Glutamatergic neuron (in vitro differentiated cells): ENCODE measurements at regions not wholly inside any gene's neighbourhood (a gene's known extent, or its start where the extent isn't known, plus 50 kb on each side); places are given as distances from the start of the nearest gene placed in this dataset.

ENCODE experiments used
- DNase-seq: peaks from one replicate; pipeline ENCODE4 v3.0.0; 2022
- H3K27ac Mint-ChIP-seq: one replicate; pipeline ENCODE4 v1.8.0; 2020; ENCODE audit warnings: mild to moderate bottlenecking, mixed read lengths, inconsistent platforms; ENCODE audit not compliant: unreplicated experiment
- H3K27me3 Mint-ChIP-seq: one replicate; pipeline ENCODE4 v1.8.0; 2020; ENCODE audit warnings: mild to moderate bottlenecking, moderate library complexity, mixed read lengths, inconsistent platforms; ENCODE audit not compliant: unreplicated experiment
- H3K36me3 Mint-ChIP-seq: one replicate; pipeline ENCODE4 v1.8.0; 2020; ENCODE audit warnings: mild to moderate bottlenecking, mixed read lengths, inconsistent platforms; ENCODE audit not compliant: unreplicated experiment
- H3K4me1 Mint-ChIP-seq: one replicate; pipeline ENCODE4 v1.8.0; 2020; ENCODE audit warnings: mild to moderate bottlenecking, low read depth, mixed read lengths, inconsistent platforms; ENCODE audit not compliant: unreplicated experiment
- H3K4me3 Mint-ChIP-seq: one replicate; pipeline ENCODE4 v1.8.0; 2020; ENCODE audit warnings: mild to moderate bottlenecking, mixed read lengths, inconsistent platforms; ENCODE audit not compliant: unreplicated experiment
- H3K9me3 Mint-ChIP-seq: one replicate; pipeline ENCODE4 v1.8.0; 2020; ENCODE audit warnings: mild to moderate bottlenecking, moderate library complexity, mixed read lengths, inconsistent platforms; ENCODE audit not compliant: unreplicated experiment
- CTCF ChIP-seq: fragments of 200-600 bp; sonication (generic); IDR thresholded peaks from one replicate; pipeline ENCODE4 v1.5.0; 2021; ENCODE audit not compliant: partially characterized antibody, unreplicated experiment

- H3K4me1 Mint-ChIP-seq = no peaks in the 10 kb centered on the region
- H3K27ac Mint-ChIP-seq = no peak overlapping the region
- no peak overlapping the region for H3K4me3 Mint-ChIP-seq
- peaks cover 1% of the 10 kb centered on the region for H3K9me3 Mint-ChIP-seq
- no peak for DNase-seq
- H3K27me3 Mint-ChIP-seq = peaks cover 2% of the 10 kb centered on the region
- H3K36me3 Mint-ChIP-seq = no peaks in the 10 kb centered on the region
- no peak for TF ChIP-seq CTCF
Measured at GRCh38 chr10:88194041-88194887, 330.8 kb downstream of the PTEN start.

- no peaks in the 10 kb centered on the region for H3K4me1 Mint-ChIP-seq
- H3K4me3 Mint-ChIP-seq = no peak overlapping the region
- TF ChIP-seq CTCF = no peak
- H3K36me3 Mint-ChIP-seq = no peaks in the 10 kb centered on the region
- H3K27ac Mint-ChIP-seq = no peak overlapping the region
- no peak for DNase-seq
- peaks cover 1% of the 10 kb centered on the region for H3K9me3 Mint-ChIP-seq
- H3K27me3 Mint-ChIP-seq = peaks cover 2% of the 10 kb centered on the region
Measured at GRCh38 chr10:88194961-88195367, 331.5 kb downstream of the PTEN start.

DNA sequence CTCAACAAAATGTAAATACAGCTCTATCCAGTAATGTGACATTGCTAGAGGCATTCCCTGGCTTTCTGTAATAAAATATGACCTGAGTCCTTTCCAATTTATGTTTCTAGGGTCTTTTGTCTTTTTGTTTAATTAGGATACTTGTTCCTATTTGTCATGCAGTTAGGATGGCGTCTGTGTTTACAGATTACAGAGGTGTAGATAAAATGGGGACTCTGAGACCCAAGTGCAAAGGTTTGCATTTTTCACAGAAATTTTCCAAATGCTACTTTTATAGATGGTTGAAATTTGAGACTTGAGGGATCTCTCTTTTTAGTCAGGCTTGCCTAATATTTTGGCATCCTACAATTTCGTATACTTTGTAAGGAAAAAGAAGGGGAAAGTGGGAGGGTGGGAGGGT, 332.4 kb downstream of the PTEN start:
- DNase-seq = no peak
- peaks cover 1% of the 10 kb centered on the region for H3K9me3 Mint-ChIP-seq
- H3K27ac Mint-ChIP-seq = no peak overlapping the region
- H3K4me3 Mint-ChIP-seq = no peak overlapping the region
- H3K4me1 Mint-ChIP-seq = no peaks in the 10 kb centered on the region
- no peaks in the 10 kb centered on the region for H3K36me3 Mint-ChIP-seq
- TF ChIP-seq CTCF = no peak
- H3K27me3 Mint-ChIP-seq = peaks cover 2% of the 10 kb centered on the region

- no peak overlapping the region for H3K4me3 Mint-ChIP-seq
- H3K36me3 Mint-ChIP-seq = no peaks in the 10 kb centered on the region
- H3K27me3 Mint-ChIP-seq = peaks cover 2% of the 10 kb centered on the region
- H3K9me3 Mint-ChIP-seq = peaks cover 1% of the 10 kb centered on the region
- TF ChIP-seq CTCF = no peak
- no peak for DNase-seq
- no peaks in the 10 kb centered on the region for H3K4me1 Mint-ChIP-seq
- H3K27ac Mint-ChIP-seq = no peak overlapping the region
Measured at GRCh38 chr10:88196291-88196690, 332.9 kb downstream of the PTEN start.

DNA sequence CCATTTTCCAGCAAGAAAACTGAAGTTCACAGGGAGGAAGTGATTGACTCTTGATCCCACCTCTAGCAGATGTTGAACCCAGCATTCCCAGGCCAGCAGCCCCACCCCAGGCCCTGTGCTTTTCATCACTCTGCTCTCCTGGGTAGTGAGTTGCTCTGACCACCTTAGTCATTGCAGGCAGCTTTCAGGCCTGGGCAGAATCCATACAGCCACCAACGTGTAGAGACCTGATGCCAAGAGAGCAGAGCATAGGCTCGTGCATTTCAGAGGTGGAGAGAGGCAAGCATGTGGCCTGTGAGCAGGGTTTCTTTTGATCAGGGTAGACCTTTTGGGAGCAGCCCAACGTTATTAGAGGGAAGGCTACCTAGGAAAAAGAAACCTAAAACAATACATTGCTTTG, 334.6 kb downstream of the PTEN start:
- DNase-seq = no peak
- Mint-ChIP-seq H3K27me3 (peaks cover 3% of the 10 kb centered on the region), H3K4me1 (no peaks in the 10 kb centered on the region), H3K36me3 (no peaks in the 10 kb centered on the region), H3K9me3 (peaks cover 3% of the 10 kb centered on the region), H3K4me3 (no peak overlapping the region), H3K27ac (no peak overlapping the region)
- TF ChIP-seq CTCF = no peak
